ENCODE measurements at regions not wholly inside any gene's neighbourhood (a gene's known extent, or its start where the extent isn't known, plus 50 kb on each side); places are given as distances from the start of the nearest gene placed in this dataset.
"Not testable (repeated sequence)": the region's sequence is repeated elsewhere in the genome, so short reads cannot be mapped to it uniquely, and the experiment has no call there.

DNA sequence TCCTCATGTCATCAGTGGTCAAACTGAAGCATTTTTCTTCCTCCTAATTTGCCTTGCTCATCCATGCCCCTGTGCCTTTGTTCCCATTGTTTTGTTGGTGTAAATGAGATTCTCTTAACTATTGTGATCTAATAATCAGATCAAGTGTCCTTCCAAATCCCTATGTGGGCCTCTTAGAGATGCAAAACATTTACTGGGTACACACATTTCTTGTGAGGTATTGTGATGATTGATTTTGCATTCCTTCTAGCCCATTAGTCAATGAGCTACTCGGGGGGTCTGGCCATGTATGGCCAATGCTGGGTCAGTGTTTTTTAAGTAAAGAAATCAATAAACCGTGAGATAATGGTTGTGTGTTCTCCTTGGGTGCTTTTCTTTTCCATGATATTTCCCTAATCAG lies 580.4 kb downstream of the VGLL3 start:
- Histone ChIP-seq H3K4me1 (no peaks in the 10 kb centered on the region), H3K9me3 (no peaks in the 10 kb centered on the region), H3K27ac (no peak overlapping the region), H3K36me3 (no peaks in the 10 kb centered on the region), H3K27me3 (no peaks in the 10 kb centered on the region), H3K4me3 (replicated peaks in 1 of 3) (no peak overlapping the region)
- WGBS, 2 donors = 34 to 38% methylated on average over 2 of the region's 2 CpGs
- intact Hi-C loops (cut with DNase I) = no loop called here
- TF ChIP-seq, protein P1, sequence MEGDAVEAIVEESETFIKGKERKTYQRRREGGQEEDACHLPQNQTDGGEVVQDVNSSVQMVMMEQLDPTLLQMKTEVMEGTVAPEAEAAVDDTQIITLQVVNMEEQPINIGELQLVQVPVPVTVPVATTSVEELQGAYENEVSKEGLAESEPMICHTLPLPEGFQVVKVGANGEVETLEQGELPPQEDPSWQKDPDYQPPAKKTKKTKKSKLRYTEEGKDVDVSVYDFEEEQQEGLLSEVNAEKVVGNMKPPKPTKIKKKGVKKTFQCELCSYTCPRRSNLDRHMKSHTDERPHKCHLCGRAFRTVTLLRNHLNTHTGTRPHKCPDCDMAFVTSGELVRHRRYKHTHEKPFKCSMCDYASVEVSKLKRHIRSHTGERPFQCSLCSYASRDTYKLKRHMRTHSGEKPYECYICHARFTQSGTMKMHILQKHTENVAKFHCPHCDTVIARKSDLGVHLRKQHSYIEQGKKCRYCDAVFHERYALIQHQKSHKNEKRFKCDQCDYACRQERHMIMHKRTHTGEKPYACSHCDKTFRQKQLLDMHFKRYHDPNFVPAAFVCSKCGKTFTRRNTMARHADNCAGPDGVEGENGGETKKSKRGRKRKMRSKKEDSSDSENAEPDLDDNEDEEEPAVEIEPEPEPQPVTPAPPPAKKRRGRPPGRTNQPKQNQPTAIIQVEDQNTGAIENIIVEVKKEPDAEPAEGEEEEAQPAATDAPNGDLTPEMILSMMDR (IDR thresholded peaks at IDR 0.05) = no peak
- TF ChIP-seq POLR2A (IDR thresholded peaks at IDR 0.05) = no peak
- DNase-seq = no peak

DNA sequence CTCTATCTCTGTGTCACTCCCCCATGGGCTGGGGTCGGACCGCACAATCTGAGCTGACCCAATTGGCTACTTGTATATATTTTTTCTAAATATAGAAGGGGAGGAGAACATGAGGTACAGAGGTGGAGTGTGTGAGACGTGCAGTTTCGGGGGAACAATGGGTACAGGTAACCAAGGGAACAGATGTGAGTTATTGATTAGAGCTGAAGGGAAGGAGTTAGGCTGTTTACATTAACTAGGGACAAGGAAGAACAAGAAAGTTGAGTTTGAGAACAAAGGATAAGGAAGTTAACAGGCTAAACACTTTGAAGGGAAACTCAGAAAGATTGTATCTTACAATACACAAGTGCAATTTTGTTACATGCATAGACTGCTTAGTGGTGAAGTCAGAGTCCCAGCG lies 601.2 kb downstream of the VGLL3 start:
- H3K4me1 ChIP-seq; H3K9me3 ChIP-seq; DNase-seq; intact Hi-C loops (cut with DNase I); H3K36me3 ChIP-seq; H3K27ac ChIP-seq; H3K4me3 ChIP-seq (replicated peaks in 1 of 3); H3K27me3 ChIP-seq: not testable (repeated sequence)
- WGBS, 2 donors = 79 to 80% methylated on average over 5 of the region's 5 CpGs

DNA sequence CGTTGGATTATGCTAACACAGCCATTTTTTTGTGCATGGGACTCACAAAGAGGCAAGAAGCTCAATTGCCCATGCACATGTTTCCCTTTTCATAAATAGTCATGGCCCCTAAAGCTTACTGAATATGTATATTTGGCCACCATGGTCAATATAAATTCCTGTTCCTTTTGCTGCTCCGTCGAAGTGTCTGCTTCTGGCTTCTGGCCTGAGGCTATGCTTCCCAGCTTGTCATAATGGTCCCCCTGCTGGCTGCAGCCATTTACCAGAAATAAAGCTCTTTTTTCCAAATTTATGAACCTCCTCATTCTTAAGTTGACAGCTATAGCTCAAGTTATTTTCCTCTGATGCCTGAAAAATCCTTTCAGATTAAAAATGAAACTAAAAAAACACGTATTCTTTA lies 602.1 kb downstream of the VGLL3 start:
- intact Hi-C loops (cut with DNase I) = no loop called here
- 72 to 73% methylated on average over 4 of the region's 4 CpGs for WGBS, 2 donors
- TF ChIP-seq, protein P1 (IDR thresholded peaks at IDR 0.05) = no peak
- no peak for TF ChIP-seq POLR2A (IDR thresholded peaks at IDR 0.05)
- Histone ChIP-seq H3K9me3 (no peaks in the 10 kb centered on the region), H3K27ac (no peak overlapping the region), H3K4me1 (no peaks in the 10 kb centered on the region), H3K4me3 (replicated peaks in 1 of 3) (no peak overlapping the region), H3K36me3 (no peaks in the 10 kb centered on the region), H3K27me3 (no peaks in the 10 kb centered on the region)
- DNase-seq = no peak

DNA sequence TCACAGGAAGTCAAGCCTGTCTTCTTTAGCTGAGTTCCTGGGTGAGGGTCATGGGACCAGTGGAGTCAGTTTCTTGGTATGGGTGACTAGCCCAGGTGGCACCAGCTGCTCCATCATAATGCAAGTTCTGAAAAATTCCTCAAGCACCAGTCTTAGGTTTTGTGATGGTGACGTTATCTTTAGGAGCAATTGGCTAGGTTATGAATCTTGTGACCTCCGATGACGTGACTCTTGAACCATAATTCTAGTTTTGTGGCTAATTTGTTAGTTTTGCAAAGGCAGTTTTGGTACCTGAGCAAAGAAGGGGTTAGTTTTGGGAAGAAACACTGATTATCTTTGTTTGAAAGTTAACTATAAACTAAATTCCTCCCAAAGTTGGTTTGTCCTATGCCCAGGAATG lies 608.4 kb downstream of the VGLL3 start:
- TF ChIP-seq POLR2A (IDR thresholded peaks at IDR 0.05) = no peak
- TF ChIP-seq, protein P1 (IDR thresholded peaks at IDR 0.05) = no peak
- Histone ChIP-seq H3K4me1 (no peaks in the 10 kb centered on the region), H3K36me3 (no peaks in the 10 kb centered on the region), H3K4me3 (replicated peaks in 1 of 3) (no peak overlapping the region), H3K9me3 (no peaks in the 10 kb centered on the region), H3K27me3 (no peaks in the 10 kb centered on the region), H3K27ac (no peak overlapping the region)
- WGBS, 2 donors = 90 to 91% methylated on average over 3 of the region's 3 CpGs
- DNase-seq = no peak
- intact Hi-C loops (cut with DNase I) = no loop called here

DNA sequence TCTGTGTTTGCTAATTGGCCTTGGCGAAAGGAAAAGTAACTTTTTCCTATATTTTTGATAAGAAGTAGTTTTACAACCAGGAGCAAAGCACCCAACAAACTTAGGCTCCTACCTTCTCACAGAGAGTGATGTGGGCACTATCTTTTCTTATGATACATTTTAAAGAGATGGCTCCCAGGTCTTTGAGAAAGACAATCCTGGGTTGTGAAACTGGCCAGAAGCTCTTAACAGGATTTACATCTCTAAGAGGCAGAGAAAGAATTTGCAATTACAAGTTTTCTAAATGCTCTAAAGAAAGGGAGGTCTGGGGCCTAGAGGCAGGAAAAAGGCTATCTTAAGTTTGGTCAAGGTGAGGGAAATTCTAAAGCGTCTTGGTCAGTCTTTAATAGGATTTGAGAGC lies 609.7 kb downstream of the VGLL3 start:
- intact Hi-C loops (cut with DNase I) = no loop called here
- H3K27ac ChIP-seq = no peak overlapping the region
- H3K4me3 ChIP-seq (replicated peaks in 1 of 3) = no peak overlapping the region
- WGBS, 2 donors = 71 to 80% methylated on average over 2 of the region's 2 CpGs
- no peaks in the 10 kb centered on the region for H3K4me1 ChIP-seq
- H3K36me3 ChIP-seq = no peaks in the 10 kb centered on the region
- TF ChIP-seq POLR2A (IDR thresholded peaks at IDR 0.05) = no peak
- TF ChIP-seq, protein P1 (IDR thresholded peaks at IDR 0.05) = no peak
- no peaks in the 10 kb centered on the region for H3K27me3 ChIP-seq
- DNase-seq = no peak
- no peaks in the 10 kb centered on the region for H3K9me3 ChIP-seq

DNA sequence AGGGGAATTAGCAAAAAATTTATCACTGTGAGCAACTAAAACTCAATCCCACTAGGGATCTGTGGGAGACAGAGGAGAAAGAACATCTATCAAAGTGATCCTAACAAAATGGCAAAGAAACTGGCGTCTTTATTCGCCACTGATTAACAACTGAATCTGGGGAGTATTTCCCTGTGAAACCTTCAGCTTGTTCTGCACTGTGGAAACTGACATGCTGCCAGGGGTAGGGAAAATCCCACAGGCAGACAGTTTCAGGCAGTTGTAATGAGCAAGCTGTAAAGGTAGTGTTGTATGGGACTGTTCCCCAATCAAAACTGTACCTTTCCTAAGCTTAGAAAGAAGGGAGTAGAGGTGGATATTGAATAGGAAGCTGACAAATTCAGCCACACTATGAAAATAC lies 611.7 kb downstream of the VGLL3 start:
- intact Hi-C loops (cut with DNase I) = no loop called here
- H3K4me1 ChIP-seq = no peaks in the 10 kb centered on the region
- no peak for DNase-seq
- H3K4me3 ChIP-seq (replicated peaks in 1 of 3) = no peak overlapping the region
- 78 to 81% methylated on average over 2 of the region's 2 CpGs for WGBS, 2 donors
- no peaks in the 10 kb centered on the region for H3K9me3 ChIP-seq
- H3K27me3 ChIP-seq = no peaks in the 10 kb centered on the region
- no peak overlapping the region for H3K27ac ChIP-seq
- no peaks in the 10 kb centered on the region for H3K36me3 ChIP-seq
- TF ChIP-seq, protein P1 (IDR thresholded peaks at IDR 0.05) = no peak
- TF ChIP-seq POLR2A (IDR thresholded peaks at IDR 0.05) = no peak

Data from thyroid gland (tissue), 4 donors.